ENCODE measurements at regions not wholly inside any gene's neighbourhood (a gene's known extent, or its start where the extent isn't known, plus 50 kb on each side); places are given as distances from the start of the nearest gene placed in this dataset.

DNA sequence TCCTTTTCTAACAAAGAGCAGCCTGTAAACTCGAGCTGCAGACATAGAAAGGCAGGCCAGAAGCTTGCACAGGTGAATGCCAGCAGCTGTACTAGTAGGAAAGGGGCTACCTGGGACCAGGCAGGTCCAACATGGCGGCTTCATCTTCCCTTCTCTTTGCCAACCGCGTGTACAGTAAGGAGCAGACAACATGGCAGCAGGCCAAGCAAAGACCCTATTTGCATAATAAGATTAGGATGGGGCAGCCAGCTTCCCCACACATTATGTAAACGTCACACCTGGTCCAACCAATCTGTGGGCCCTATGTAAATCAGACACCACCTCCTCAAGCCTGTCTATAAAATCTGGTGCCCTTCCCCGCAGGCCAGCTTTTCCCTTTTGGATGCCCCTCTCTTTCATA, 1186.5 kb upstream of the AUTS2 start:
- Histone ChIP-seq H3K36me3 (ENCODE audit: control insufficient read depth, insufficient read depth, low read length) (no peaks in the 10 kb centered on the region), H2BK120ac (ENCODE audit: low read depth, low read length) (no peak overlapping the region), H3K4me1 (ENCODE audit: control insufficient read depth, insufficient read depth, low read length) (no peaks in the 10 kb centered on the region), H2AFZ (replicated peaks; ENCODE audit: low read length, poor library complexity) (no peak overlapping the region), H4K8ac (ENCODE audit: low read depth in 2 of 2, low read length in 2 of 2) (no peak overlapping the region), H3K56ac (ENCODE audit: extremely low read depth, insufficient read depth, low read length) (no peak overlapping the region), H3K23ac (ENCODE audit: low read depth, low read length) (no peak overlapping the region), H3K9me3 (ENCODE audit: control insufficient read depth, insufficient read depth, low read length) (peaks cover 9% of the 10 kb centered on the region; the same call in 1 of the 2 replicates), H3K9ac (ENCODE audit: low read depth, low read length) (no peak overlapping the region), H3K4me3 (ENCODE audit: insufficient read depth, low read depth, low read length) (no peak overlapping the region), H3K14ac (replicated peaks; ENCODE audit: low read depth, low read length) (no peak overlapping the region), H3K4ac (ENCODE audit: low read depth, low read length) (no peak overlapping the region), H2AK5ac (ENCODE audit: low read depth, low read length) (no peak overlapping the region), H4K91ac (ENCODE audit: insufficient read depth, low read depth, low read length) (no peak overlapping the region), H4K5ac (ENCODE audit: low read depth, low read length) (no peak overlapping the region), H2BK5ac (ENCODE audit: low read depth, low read length, poor library complexity, severe bottlenecking) (no peak overlapping the region), H2AK9ac (replicated peaks; ENCODE audit: low read depth, low read length, poor library complexity) (no peak overlapping the region), H4K20me1 (ENCODE audit: insufficient read depth, low read length) (no peaks in the 10 kb centered on the region), H3K27me3 (ENCODE audit: control insufficient read depth, insufficient read depth, low read length) (no peaks in the 10 kb centered on the region), H2BK20ac (ENCODE audit: low read depth, low read length) (no peak overlapping the region), H2BK15ac (ENCODE audit: low read depth, low read length) (no peak overlapping the region), H3K4me2 (ENCODE audit: low read depth, low read length) (no peak overlapping the region), H3K27ac (ENCODE audit: insufficient read depth, low read length) (no peak overlapping the region), H3K79me1 (ENCODE audit: low read depth in 1 of 2, low read length in 2 of 2) (no peaks in the 10 kb centered on the region), H3K9me1 (ENCODE audit: insufficient read depth, low read length) (no peaks in the 10 kb centered on the region), H3K18ac (ENCODE audit: low read depth, low read length) (no peak overlapping the region)
- CTCF ChIA-PET, result no interaction called here
- dilution Hi-C loops (cut with HindIII; ENCODE audit: low sequenced_read_pairs, unreplicated experiment) (no loop called here), in situ Hi-C loops (cut with MboI; ENCODE audit: low sequenced_read_pairs) (no loop called here), intact Hi-C loops (cut with micrococcal nuclease) (no loop called here)
- DNase-seq, result no peak
- no CpG with 5 or more reads among the region's 6 CpGs for WGBS, 2 experiments (ENCODE audit: extremely low coverage in 2 of 2, insufficient read length in 1 of 2)
- POLR2A ChIA-PET (ENCODE audit: unreplicated experiment), result no interaction called here
- ATAC-seq (ENCODE audit: low read depth), result no peak
- no TSS peak for BruUV-seq (replicated peaks)
- TF ChIP-seq, protein P1, sequence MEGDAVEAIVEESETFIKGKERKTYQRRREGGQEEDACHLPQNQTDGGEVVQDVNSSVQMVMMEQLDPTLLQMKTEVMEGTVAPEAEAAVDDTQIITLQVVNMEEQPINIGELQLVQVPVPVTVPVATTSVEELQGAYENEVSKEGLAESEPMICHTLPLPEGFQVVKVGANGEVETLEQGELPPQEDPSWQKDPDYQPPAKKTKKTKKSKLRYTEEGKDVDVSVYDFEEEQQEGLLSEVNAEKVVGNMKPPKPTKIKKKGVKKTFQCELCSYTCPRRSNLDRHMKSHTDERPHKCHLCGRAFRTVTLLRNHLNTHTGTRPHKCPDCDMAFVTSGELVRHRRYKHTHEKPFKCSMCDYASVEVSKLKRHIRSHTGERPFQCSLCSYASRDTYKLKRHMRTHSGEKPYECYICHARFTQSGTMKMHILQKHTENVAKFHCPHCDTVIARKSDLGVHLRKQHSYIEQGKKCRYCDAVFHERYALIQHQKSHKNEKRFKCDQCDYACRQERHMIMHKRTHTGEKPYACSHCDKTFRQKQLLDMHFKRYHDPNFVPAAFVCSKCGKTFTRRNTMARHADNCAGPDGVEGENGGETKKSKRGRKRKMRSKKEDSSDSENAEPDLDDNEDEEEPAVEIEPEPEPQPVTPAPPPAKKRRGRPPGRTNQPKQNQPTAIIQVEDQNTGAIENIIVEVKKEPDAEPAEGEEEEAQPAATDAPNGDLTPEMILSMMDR (conservative IDR thresholded peaks at IDR 0.05; ENCODE audit: low read depth, low read length), result no peak
- TF ChIP-seq MXI1 (IDR thresholded peaks at IDR 0.05; ENCODE audit: borderline replicate concordance, low read depth, low read length) (no peak), RAD21 (IDR thresholded peaks at IDR 0.05; ENCODE audit: low read length) (no peak), NFE2L2 (IDR thresholded peaks at IDR 0.05; ENCODE audit: low read depth, low read length) (no peak), MAFK (IDR thresholded peaks at IDR 0.05; ENCODE audit: low read depth, low read length) (no peak), RFX5 (IDR thresholded peaks at IDR 0.05; ENCODE audit: low read depth, low read length) (no peak), FOS (IDR thresholded peaks at IDR 0.05; ENCODE audit: low read depth, low read length) (no peak), CHD1 (IDR thresholded peaks at IDR 0.05; ENCODE audit: low read depth, low read length) (no peak), RCOR1 (IDR thresholded peaks at IDR 0.05; ENCODE audit: insufficient replicate concordance, low read length) (no peak), BHLHE40 (IDR thresholded peaks at IDR 0.05; ENCODE audit: low read depth, low read length) (no peak), MAZ (IDR thresholded peaks at IDR 0.05; ENCODE audit: borderline replicate concordance, low read depth, low read length) (no peak), POLR2A (IDR thresholded peaks at IDR 0.05; ENCODE audit: low read depth, low read length) (no peak), SMC3 (IDR thresholded peaks at IDR 0.05; ENCODE audit: low read depth, low read length) (no peak)
- TF ChIP-seq, protein P2, sequence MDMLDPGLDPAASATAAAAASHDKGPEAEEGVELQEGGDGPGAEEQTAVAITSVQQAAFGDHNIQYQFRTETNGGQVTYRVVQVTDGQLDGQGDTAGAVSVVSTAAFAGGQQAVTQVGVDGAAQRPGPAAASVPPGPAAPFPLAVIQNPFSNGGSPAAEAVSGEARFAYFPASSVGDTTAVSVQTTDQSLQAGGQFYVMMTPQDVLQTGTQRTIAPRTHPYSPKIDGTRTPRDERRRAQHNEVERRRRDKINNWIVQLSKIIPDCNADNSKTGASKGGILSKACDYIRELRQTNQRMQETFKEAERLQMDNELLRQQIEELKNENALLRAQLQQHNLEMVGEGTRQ (IDR thresholded peaks at IDR 0.05; ENCODE audit: low read depth, low read length), result no peak
- TF ChIP-seq, protein P3, sequence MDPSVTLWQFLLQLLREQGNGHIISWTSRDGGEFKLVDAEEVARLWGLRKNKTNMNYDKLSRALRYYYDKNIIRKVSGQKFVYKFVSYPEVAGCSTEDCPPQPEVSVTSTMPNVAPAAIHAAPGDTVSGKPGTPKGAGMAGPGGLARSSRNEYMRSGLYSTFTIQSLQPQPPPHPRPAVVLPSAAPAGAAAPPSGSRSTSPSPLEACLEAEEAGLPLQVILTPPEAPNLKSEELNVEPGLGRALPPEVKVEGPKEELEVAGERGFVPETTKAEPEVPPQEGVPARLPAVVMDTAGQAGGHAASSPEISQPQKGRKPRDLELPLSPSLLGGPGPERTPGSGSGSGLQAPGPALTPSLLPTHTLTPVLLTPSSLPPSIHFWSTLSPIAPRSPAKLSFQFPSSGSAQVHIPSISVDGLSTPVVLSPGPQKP (IDR thresholded peaks at IDR 0.05; ENCODE audit: borderline replicate concordance, low read depth, low read length), result no peak

Measured in IMR-90 (cell line).